ENCODE measurements at regions not wholly inside any gene's neighbourhood (a gene's known extent, or its start where the extent isn't known, plus 50 kb on each side); places are given as distances from the start of the nearest gene placed in this dataset.

- TF ChIP-seq CTCF (conservative IDR thresholded peaks at IDR 0.05; ENCODE audit: low read depth, low read length), result no peak
- DNase-seq (ENCODE audit: low read depth), result peak; percentile 38
- H3K4me3 ChIP-seq (ENCODE audit: low read depth, low read length), result no peak overlapping the region
Observed at GRCh38 chr5:98581112-98581997, 192.1 kb upstream of the RGMB start.

GRCh38 chr5:98583586-98583985 is 189.9 kb upstream of the RGMB start:
- H3K4me3 ChIP-seq (ENCODE audit: low read depth, low read length), result no peak overlapping the region
- DNase-seq (ENCODE audit: low read depth), result no peak
- no peak for TF ChIP-seq CTCF (conservative IDR thresholded peaks at IDR 0.05; ENCODE audit: low read depth, low read length)

GRCh38 chr5:98585661-98586310 is 187.7 kb upstream of the RGMB start:
- no peak for TF ChIP-seq CTCF (conservative IDR thresholded peaks at IDR 0.05; ENCODE audit: low read depth, low read length)
- DNase-seq (ENCODE audit: low read depth), result peak; percentile 47
- H3K4me3 ChIP-seq (ENCODE audit: low read depth, low read length), result no peak overlapping the region

- TF ChIP-seq CTCF (conservative IDR thresholded peaks at IDR 0.05; ENCODE audit: low read depth, low read length), result no peak
- DNase-seq (ENCODE audit: low read depth), result no peak
- H3K4me3 ChIP-seq (ENCODE audit: low read depth, low read length), result no peak overlapping the region
Observed at GRCh38 chr5:98586581-98586980, 186.9 kb upstream of the RGMB start.

GRCh38 chr5:98587166-98587565 is 186.3 kb upstream of the RGMB start:
- no peak for TF ChIP-seq CTCF (conservative IDR thresholded peaks at IDR 0.05; ENCODE audit: low read depth, low read length)
- DNase-seq (ENCODE audit: low read depth), result no peak
- H3K4me3 ChIP-seq (ENCODE audit: low read depth, low read length), result no peak overlapping the region

GRCh38 chr5:98588215-98588614 is 185.2 kb upstream of the RGMB start:
- no peak for TF ChIP-seq CTCF (conservative IDR thresholded peaks at IDR 0.05; ENCODE audit: low read depth, low read length)
- DNase-seq (ENCODE audit: low read depth), result no peak
- no peak overlapping the region for H3K4me3 ChIP-seq (ENCODE audit: low read depth, low read length)
